Jurkat, Clone E6-1 (cell line): ENCODE measurements at regions not wholly inside any gene's neighbourhood (a gene's known extent, or its start where the extent isn't known, plus 50 kb on each side); places are given as distances from the start of the nearest gene placed in this dataset.

Source experiments
- DNase-seq: peaks from one replicate; pipeline ENCODE4 v3.0.0-alpha.2; 2011; ENCODE audit warnings: low read depth, low spot score
- H3K4me3 ChIP-seq: 2 replicates; pipeline ENCODE4 v1.5.1; 2011; ENCODE audit warnings: mild to moderate bottlenecking, low read length, control low read depth, moderate library complexity

- DNase-seq = no peak
- H3K4me3 ChIP-seq = no peak overlapping the region
Measured at GRCh38 chr13:50098693-50099092, 83.4 kb downstream of the KCNRG start.

DNA sequence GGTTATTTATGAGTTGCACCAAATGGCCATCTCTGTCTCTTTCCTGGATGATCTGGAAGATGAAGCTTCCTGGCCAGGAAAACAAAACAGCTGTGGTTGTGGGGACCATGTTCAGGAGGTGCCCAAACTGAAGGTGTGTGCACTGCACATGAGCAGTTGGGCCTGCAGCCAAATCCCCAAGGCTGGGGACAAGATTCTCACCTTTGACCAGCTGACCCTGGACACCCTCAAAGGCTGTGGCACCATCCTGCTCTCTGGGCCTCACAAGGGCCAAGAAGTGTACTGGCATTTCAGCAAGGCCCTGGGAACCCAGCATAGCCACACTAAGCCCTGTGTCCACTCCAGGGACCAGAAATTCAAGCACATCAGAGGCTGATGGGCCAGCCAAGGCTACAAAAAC is 84.2 kb downstream of the KCNRG start:
- H3K4me3 ChIP-seq = no peak overlapping the region
- no peak for DNase-seq

GRCh38 chr13:50101590-50101989 is 86.3 kb downstream of the KCNRG start:
- no peak for DNase-seq
- H3K4me3 ChIP-seq = no peak overlapping the region

DNA sequence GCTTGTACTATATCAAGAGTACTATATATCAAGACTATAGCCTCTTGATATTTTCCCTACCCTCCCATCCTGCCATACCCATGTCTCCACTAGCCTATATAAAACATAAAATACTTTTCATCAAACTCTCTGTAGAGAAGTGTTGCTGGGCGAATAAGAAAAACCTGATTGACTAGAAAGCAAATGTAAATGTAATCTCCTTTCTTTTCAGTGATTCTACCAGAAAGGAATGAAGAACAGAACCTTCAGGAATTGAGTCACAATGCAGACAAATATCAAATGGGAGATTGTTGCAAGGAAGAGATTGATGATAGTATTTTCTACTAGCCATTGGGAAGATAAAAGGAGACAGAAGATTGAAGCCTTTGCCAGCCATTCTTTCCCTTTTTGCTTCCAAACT is 89.2 kb downstream of the KCNRG start:
- no peak for DNase-seq
- no peak overlapping the region for H3K4me3 ChIP-seq

- no peak overlapping the region for H3K4me3 ChIP-seq
- DNase-seq = no peak
Measured at GRCh38 chr13:50106559-50106958, 91.3 kb downstream of the KCNRG start.

GRCh38 chr13:50107205-50107604 is 92.0 kb downstream of the KCNRG start:
- no peak overlapping the region for H3K4me3 ChIP-seq
- no peak for DNase-seq

GRCh38 chr13:50114961-50115360 is 99.7 kb downstream of the KCNRG start:
- no peak overlapping the region for H3K4me3 ChIP-seq
- DNase-seq = no peak

- DNase-seq = no peak
Measured at GRCh38 chr13:50115695-50116094, 100.5 kb downstream of the KCNRG start.

GRCh38 chr13:50116430-50116973 is 101.3 kb downstream of the KCNRG start:
- H3K4me3 ChIP-seq = no peak overlapping the region
- DNase-seq = no peak

More at GRCh38 chr13:50115695-50116094, 100.5 kb downstream of the KCNRG start:
- no peak overlapping the region for H3K4me3 ChIP-seq

DNA sequence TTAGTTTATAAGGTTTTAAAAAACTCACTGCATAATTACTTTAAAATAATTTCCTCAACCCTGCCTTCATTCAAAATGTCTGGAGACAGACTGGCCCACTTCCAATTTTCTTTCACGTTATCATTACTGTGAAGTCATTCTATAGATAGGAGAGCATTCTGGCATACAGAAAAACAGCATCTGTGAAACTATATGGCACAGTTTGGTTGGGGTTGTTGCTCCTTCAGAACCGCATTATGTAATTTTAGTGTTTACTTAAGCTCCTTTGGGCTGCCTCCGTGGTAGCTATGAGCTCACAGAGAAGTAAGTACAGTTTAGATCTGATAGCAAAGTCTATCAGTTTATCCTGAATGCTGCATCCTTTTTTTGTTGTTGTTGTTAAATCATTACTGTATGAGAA is 104.3 kb downstream of the KCNRG start:
- no peak overlapping the region for H3K4me3 ChIP-seq
- DNase-seq = no peak

- no peak for DNase-seq
- H3K4me3 ChIP-seq = no peak overlapping the region
Measured at GRCh38 chr13:50122455-50122854, 107.2 kb downstream of the KCNRG start.

DNA sequence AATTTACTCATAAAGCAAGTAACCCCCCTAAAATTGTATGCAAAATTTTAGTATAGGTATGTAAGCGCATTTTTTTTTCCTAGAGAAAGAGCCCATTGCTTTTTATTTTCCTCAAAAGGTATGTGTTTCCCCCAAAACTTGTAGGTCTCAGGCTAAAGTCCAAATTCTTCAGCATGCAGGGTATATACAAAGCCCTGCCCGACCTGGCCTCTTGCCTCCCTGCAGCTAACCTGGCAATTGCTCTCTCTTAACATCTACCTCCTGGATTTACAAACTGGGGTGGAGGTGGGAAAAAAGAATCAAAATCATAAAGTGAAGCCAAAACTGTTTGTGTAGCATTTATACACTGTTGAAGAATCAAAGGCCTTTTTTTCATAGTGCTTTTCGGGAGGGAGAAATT is 107.8 kb downstream of the KCNRG start:
- no peak for DNase-seq
- peak overlapping the region; percentile 83 for H3K4me3 ChIP-seq

DNA sequence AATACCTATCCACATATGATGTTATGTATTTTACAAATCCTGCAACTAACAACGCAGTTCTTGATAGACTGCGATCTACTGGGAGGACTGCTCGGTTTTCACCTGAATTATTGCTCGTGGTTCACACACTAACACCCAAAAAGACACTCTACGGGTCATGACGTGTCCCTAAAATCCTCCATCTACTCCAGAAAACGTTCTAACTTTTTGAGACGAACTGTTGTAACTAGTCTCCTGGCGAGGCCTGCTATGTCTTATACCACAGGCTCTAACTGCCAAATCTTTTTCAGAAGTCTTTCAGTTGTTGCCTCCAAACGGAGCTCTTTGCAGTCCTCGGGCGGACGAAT is 108.2 kb downstream of the KCNRG start:
- peak overlapping the region; percentile 83 for H3K4me3 ChIP-seq
- no peak for DNase-seq

GRCh38 chr13:50123862-50124535 is 108.8 kb downstream of the KCNRG start:
- peak; percentile 40 for DNase-seq
- peak overlapping the region; percentile 83 for H3K4me3 ChIP-seq

GRCh38 chr13:50124536-50125303 is 109.5 kb downstream of the KCNRG start:
- H3K4me3 ChIP-seq = peak overlapping the region; percentile 83
- peak; percentile 94 for DNase-seq

GRCh38 chr13:50125304-50125553 is 110.0 kb downstream of the KCNRG start:
- DNase-seq = no peak
- peak overlapping the region; percentile 83 for H3K4me3 ChIP-seq

DNA sequence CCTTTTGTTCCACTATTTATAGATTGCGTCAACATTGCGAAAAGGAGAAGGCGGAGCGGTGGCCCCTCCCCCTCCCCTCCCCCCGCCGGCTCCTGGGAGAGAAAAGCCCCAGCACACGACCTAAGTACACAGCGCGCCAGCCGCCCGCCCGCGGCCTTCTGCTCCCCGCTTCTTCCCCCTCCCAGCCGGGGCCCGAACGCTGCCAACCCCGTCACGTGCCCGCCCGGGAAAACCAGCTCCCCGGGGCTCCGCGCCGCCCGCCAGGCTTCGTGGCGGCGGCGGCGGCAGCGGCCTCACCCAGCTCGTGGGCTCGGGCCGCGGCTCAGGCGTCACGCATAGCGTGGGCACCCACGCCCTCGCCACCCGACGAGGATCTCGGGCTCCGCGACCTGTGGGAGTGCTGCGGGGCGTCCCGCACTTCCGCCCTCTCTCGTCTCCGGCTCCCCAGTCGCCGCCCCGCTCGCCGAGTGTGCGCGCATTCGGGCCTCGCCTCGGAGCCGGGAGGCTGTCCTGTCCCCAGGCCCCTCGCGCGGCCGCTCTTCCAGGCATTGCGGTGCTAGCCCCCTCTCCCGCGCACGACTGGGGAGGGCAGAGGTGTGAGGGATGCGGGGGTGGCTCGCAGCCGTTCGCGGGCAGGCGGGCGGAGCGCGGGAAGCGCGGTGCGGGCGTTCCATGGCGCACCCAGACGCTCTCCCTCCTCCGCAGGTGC is 110.5 kb downstream of the KCNRG start:
- H3K4me3 ChIP-seq = peak overlapping the region; percentile 83
- peak; percentile 89 for DNase-seq

DNA sequence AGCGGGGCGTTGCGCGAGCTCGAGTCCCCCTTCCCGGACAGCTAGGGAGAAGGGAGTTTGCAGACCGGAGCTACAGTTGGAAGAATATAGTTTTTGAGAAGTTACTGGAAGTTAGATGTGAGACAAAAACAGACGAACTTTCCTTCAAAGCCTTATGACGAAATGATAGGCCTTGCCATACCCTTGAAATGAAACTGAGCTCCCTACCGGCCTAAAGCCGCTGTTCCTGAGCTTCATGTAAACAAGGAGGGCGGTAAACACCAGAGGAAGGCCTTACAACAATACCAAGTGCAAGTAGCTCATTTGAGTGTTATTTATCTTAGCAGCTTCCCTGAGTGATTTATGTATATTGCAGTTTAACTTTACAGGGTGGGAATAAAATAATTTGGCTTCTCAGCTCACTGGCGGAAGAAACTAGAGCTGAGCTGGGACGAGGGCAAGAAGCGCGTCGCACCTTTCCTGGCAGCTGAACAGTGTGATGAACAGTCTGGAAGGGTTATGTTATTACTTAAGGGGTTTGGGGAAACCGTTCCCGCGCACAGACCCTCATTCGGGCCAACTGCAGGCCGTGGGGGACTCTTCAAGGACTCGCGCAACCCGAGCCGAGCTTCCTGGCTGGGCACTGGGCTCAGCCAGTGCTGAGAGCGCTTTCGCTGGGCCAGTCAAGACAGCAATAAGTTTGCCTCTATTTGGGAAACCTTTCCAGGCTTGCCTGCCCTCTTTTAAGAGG is 111.2 kb downstream of the KCNRG start:
- peak overlapping the region; percentile 83 for H3K4me3 ChIP-seq
- DNase-seq = peak; percentile 66

- peak overlapping the region; percentile 83 for H3K4me3 ChIP-seq
- peak; percentile 53 for DNase-seq
Measured at GRCh38 chr13:50126993-50127725, 111.9 kb downstream of the KCNRG start.
